Uterus (tissue), 2 donors: ENCODE measurements at regions not wholly inside any gene's neighbourhood (a gene's known extent, or its start where the extent isn't known, plus 50 kb on each side); places are given as distances from the start of the nearest gene placed in this dataset.

Source experiments
- CTCF ChIP-seq, 4 experiments: fragments of 200-600 bp in 2 of 4; fragments of 450-650 bp in 2 of 4; sonication (generic) in 2 of 4; IDR thresholded peaks; one replicate each; pipeline ENCODE4 v1.5.1; 2016 to 2019; ENCODE audit warnings: antibody characterized with exemption in 4 of 4, mild to moderate bottlenecking in 2 of 4, moderate library complexity in 1 of 4
- POLR2A ChIP-seq, 2 donors: fragments of 450-650 bp; IDR thresholded peaks; one replicate each; pipeline ENCODE4 v1.6.1; 2016; ENCODE audit warnings: antibody characterized with exemption in 2 of 2, mild to moderate bottlenecking in 1 of 2, moderate library complexity in 1 of 2

GRCh38 chr18:56021809-56022195, 433.8 kb upstream of the TCF4 start:
- TF ChIP-seq CTCF (IDR thresholded peaks at IDR 0.05) (no peak), POLR2A (IDR thresholded peaks at IDR 0.05) (no peak)
